ENCODE measurements at regions not wholly inside any gene's neighbourhood (a gene's known extent, or its start where the extent isn't known, plus 50 kb on each side); places are given as distances from the start of the nearest gene placed in this dataset.

DNA sequence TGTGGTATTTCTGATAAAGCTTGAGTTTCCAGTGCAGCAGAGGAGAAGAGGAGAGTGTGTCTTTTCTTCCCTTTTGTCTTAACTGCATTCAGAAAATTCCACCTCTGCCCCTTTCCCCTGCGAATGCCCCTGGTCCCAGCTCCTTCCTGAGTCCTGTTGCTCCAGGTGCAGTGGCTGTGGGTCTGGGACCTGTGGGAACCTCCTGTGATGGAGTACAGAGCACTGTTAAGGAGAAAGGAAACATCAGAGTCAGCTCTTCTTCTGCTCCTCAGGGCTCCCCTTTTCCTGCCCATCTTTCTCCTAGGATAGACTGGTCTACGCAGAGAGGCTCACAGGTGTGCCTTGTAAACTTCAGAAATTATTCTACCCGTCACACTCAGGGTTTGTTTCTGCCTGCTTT is 165.8 kb upstream of the ROPN1 start:
- Mint-ChIP-seq H3K36me3 (no peaks in the 10 kb centered on the region), H3K9me3 (no peaks in the 10 kb centered on the region), H3K4me1 (no peaks in the 10 kb centered on the region), H3K27ac (no peak overlapping the region), H3K4me3 (no peak overlapping the region), H3K27me3 (ENCODE audit: low read depth in 2 of 2) (peaks cover 0 to 8% of the 10 kb centered on the region in 2 donors)
- 87% methylated on average over 2 of the region's 3 CpGs for WGBS (ENCODE audit: insufficient coverage)
- DNase-seq, result no peak
- intact Hi-C loops (cut with micrococcal nuclease), result no loop called here
- Histone ChIP-seq H3K27ac (ENCODE audit: low read length) (no peak overlapping the region), H3K9me3 (ENCODE audit: control insufficient read depth, insufficient read depth, low read length) (no peaks in the 10 kb centered on the region), H3K4me3 (ENCODE audit: low read length) (no peak overlapping the region), H3K36me3 (ENCODE audit: control insufficient read depth, insufficient read depth, low read length) (no peaks in the 10 kb centered on the region), H3K4me1 (ENCODE audit: control insufficient read depth, insufficient read depth, low read length) (no peaks in the 10 kb centered on the region), H3K27me3 (ENCODE audit: control insufficient read depth, insufficient read depth, low read length) (no peaks in the 10 kb centered on the region)
- ATAC-seq, result no peak
- no peak for TF ChIP-seq CTCF (IDR thresholded peaks at IDR 0.05)

DNA sequence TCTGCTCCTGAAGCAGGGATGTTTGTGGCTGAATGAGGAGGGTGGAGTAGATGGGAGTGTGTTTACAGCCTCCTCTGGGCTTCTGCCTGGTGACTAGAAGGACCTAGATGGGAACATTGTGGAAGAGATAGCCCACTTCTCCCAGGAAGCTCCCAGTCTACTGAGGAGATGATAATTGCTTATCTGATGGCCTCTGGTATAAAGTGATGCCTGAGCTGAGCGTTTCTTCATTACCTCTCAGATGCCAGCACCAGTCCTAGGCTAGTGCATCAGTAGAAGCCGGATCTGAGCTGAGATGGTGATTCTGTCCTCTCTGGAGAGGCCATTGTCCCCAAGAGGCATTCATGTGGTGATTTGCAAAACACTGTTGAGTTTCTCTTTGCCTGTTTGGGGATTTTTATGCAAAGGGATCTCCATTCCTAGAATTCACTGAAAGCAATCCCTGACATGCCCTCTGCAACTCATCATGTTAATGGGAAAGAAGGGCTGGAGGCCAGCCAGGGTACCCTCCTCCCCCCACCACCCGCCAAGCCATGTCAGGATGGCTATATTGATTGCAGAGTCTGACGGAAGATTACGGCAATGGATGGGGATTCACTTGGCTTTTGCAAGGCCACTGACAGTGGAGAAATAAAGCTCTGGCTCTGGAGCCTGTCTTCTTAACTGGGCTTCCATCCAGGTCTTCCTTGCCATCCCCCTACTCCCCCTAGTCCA is 166.4 kb upstream of the ROPN1 start:
- peaks cover 0 to 8% of the 10 kb centered on the region in 2 donors for H3K27me3 Mint-ChIP-seq (ENCODE audit: low read depth in 2 of 2)
- no peaks in the 10 kb centered on the region for H3K9me3 Mint-ChIP-seq
- no peak overlapping the region for H3K4me3 Mint-ChIP-seq
- H3K36me3 Mint-ChIP-seq, result no peaks in the 10 kb centered on the region
- Histone ChIP-seq H3K27me3 (ENCODE audit: control insufficient read depth, insufficient read depth, low read length) (no peaks in the 10 kb centered on the region), H3K36me3 (ENCODE audit: control insufficient read depth, insufficient read depth, low read length) (no peaks in the 10 kb centered on the region), H3K27ac (ENCODE audit: low read length) (no peak overlapping the region), H3K9me3 (ENCODE audit: control insufficient read depth, insufficient read depth, low read length) (no peaks in the 10 kb centered on the region), H3K4me3 (ENCODE audit: low read length) (no peak overlapping the region), H3K4me1 (ENCODE audit: control insufficient read depth, insufficient read depth, low read length) (no peaks in the 10 kb centered on the region)
- H3K4me1 Mint-ChIP-seq, result no peaks in the 10 kb centered on the region
- intact Hi-C loops (cut with micrococcal nuclease), result no loop called here
- no peak overlapping the region for H3K27ac Mint-ChIP-seq
- no peak for TF ChIP-seq CTCF (IDR thresholded peaks at IDR 0.05)
- 85% methylated on average over 5 of the region's 5 CpGs for WGBS (ENCODE audit: insufficient coverage)
- DNase-seq (no peak), ATAC-seq (no peak)

DNA sequence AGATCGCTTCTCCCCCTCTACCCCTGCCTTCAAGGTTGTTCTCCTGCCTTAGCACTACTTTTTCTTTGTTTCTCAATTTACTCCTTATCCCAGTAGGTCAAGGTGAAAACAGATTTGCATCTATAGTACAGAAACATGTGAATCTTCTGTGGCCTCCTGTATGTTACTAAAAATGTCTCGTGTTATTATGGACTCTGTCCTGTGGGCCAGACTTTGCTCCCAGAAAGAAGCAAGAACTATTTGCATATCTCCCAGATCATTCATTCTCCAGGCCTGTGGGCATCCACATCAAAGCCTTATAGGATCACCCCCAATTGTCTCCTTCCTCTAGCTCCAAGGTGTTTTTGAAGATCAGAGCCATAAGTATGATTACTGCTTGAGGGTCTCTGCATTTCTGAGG is 169.5 kb upstream of the ROPN1 start:
- WGBS (ENCODE audit: insufficient coverage), result 92% methylated on average over 2 of the region's 2 CpGs
- H3K27ac Mint-ChIP-seq, result no peak overlapping the region
- H3K4me3 ChIP-seq (ENCODE audit: low read length), result no peak overlapping the region
- H3K9me3 ChIP-seq (ENCODE audit: control insufficient read depth, insufficient read depth, low read length), result no peaks in the 10 kb centered on the region
- H3K27ac ChIP-seq (ENCODE audit: low read length), result no peak overlapping the region
- no peaks in the 10 kb centered on the region for H3K9me3 Mint-ChIP-seq
- no peaks in the 10 kb centered on the region for H3K4me1 Mint-ChIP-seq
- DNase-seq (no peak), ATAC-seq (no peak)
- intact Hi-C loops (cut with micrococcal nuclease), result no loop called here
- H3K27me3 ChIP-seq (ENCODE audit: control insufficient read depth, insufficient read depth, low read length), result no peaks in the 10 kb centered on the region
- H3K4me3 Mint-ChIP-seq, result no peak overlapping the region
- no peaks in the 10 kb centered on the region for H3K36me3 ChIP-seq (ENCODE audit: control insufficient read depth, insufficient read depth, low read length)
- H3K27me3 Mint-ChIP-seq (ENCODE audit: low read depth in 2 of 2), result peaks cover 0 to 6% of the 10 kb centered on the region in 2 donors
- H3K36me3 Mint-ChIP-seq, result no peaks in the 10 kb centered on the region
- no peaks in the 10 kb centered on the region for H3K4me1 ChIP-seq (ENCODE audit: control insufficient read depth, insufficient read depth, low read length)
- no peak for TF ChIP-seq CTCF (IDR thresholded peaks at IDR 0.05)

- intact Hi-C loops (cut with micrococcal nuclease), result no loop called here
- Histone ChIP-seq H3K9me3 (ENCODE audit: control insufficient read depth, insufficient read depth, low read length) (no peaks in the 10 kb centered on the region), H3K27me3 (ENCODE audit: control insufficient read depth, insufficient read depth, low read length) (no peaks in the 10 kb centered on the region), H3K4me3 (ENCODE audit: low read length) (no peak overlapping the region), H3K4me1 (ENCODE audit: control insufficient read depth, insufficient read depth, low read length) (no peaks in the 10 kb centered on the region), H3K36me3 (ENCODE audit: control insufficient read depth, insufficient read depth, low read length) (no peaks in the 10 kb centered on the region), H3K27ac (ENCODE audit: low read length) (no peak overlapping the region)
- H3K36me3 Mint-ChIP-seq, result no peaks in the 10 kb centered on the region
- H3K9me3 Mint-ChIP-seq, result no peaks in the 10 kb centered on the region
- H3K27ac Mint-ChIP-seq, result no peak overlapping the region
- no peaks in the 10 kb centered on the region for H3K4me1 Mint-ChIP-seq
- no peak overlapping the region for H3K4me3 Mint-ChIP-seq
- TF ChIP-seq CTCF (IDR thresholded peaks at IDR 0.05), result no peak
- peaks cover 0 to 9% of the 10 kb centered on the region in 2 donors for H3K27me3 Mint-ChIP-seq (ENCODE audit: low read depth in 2 of 2)
- ATAC-seq, result no peak
- no peak for DNase-seq
These were observed 171.8 kb upstream of the ROPN1 start for GRCh38 chr3:124163689-124164088.

Measured in natural killer cell (primary cell).